OCI-LY1 (cell line): ENCODE measurements at regions not wholly inside any gene's neighbourhood (a gene's known extent, or its start where the extent isn't known, plus 50 kb on each side); places are given as distances from the start of the nearest gene placed in this dataset.

Source experiments
- H2AFZ ChIP-seq: fragments of 200-600 bp; sonication (generic), shearing (Covaris generic); 2 replicates; pipeline ENCODE4 v1.6.0; 2014; ENCODE audit warnings: antibody characterized with exemption, mild to moderate bottlenecking, low read length
- H3F3A ChIP-seq: fragments of 200-600 bp; sonication (generic), shearing (Covaris generic); 2 replicates; pipeline ENCODE4 v1.6.0; 2014; ENCODE audit warnings: mild to moderate bottlenecking, antibody characterized with exemption, low read length, moderate library complexity; ENCODE audit not compliant: insufficient read depth
- H3K27ac ChIP-seq: fragments of 200-600 bp; sonication (generic); 2 replicates; pipeline ENCODE4 v1.5.1; 2014; ENCODE audit warnings: low read length, mixed run types, mild to moderate bottlenecking, low read depth; ENCODE audit not compliant: poor library complexity, severe bottlenecking
- H3K27me3 ChIP-seq: fragments of 200-600 bp; sonication (generic); 2 replicates; pipeline ENCODE4 v1.6.0; 2014; ENCODE audit warnings: antibody characterized with exemption, mild to moderate bottlenecking, low read length, moderate library complexity; ENCODE audit not compliant: insufficient read depth
- H3K36me3 ChIP-seq: fragments of 200-600 bp; sonication (generic); 2 replicates; pipeline ENCODE4 v1.6.1; 2014; ENCODE audit warnings: mild to moderate bottlenecking, antibody characterized with exemption, low read length, moderate library complexity, mixed read lengths; ENCODE audit not compliant: insufficient read depth
- H3K4me1 ChIP-seq: fragments of 200-600 bp; sonication (generic); 2 replicates; pipeline ENCODE4 v1.5.1; 2014; ENCODE audit warnings: mild to moderate bottlenecking, low read length, moderate library complexity; ENCODE audit not compliant: insufficient read depth, severe bottlenecking
- H3K4me2 ChIP-seq: fragments of 200-600 bp; sonication (generic), shearing (Covaris generic); 2 replicates; pipeline ENCODE4 v1.6.1; 2014; ENCODE audit warnings: low read length
- H3K4me3 ChIP-seq: fragments of 200-600 bp; sonication (generic); 2 replicates; pipeline ENCODE4 v1.5.1; 2014; ENCODE audit warnings: low read length, low read depth, mild to moderate bottlenecking, mixed read lengths; ENCODE audit not compliant: poor library complexity, severe bottlenecking
- H3K79me2 ChIP-seq: fragments of 200-600 bp; shearing (Covaris generic); 2 replicates; pipeline ENCODE4 v1.6.1; 2016; ENCODE audit warnings: mixed run types, low read length, mixed read lengths; ENCODE audit not compliant: insufficient read depth
- H3K9ac ChIP-seq: fragments of 200-600 bp; sonication (generic), shearing (Covaris generic); 2 replicates; pipeline ENCODE4 v1.6.1; 2014; ENCODE audit warnings: mild to moderate bottlenecking, low read length, mixed read lengths
- H3K9me2 ChIP-seq: fragments of 200-600 bp; sonication (generic), shearing (Covaris generic); 2 replicates; pipeline ENCODE4 v1.6.1; 2014; ENCODE audit warnings: low read depth, mild to moderate bottlenecking, low read length, mixed read lengths
- H3K9me3 ChIP-seq: fragments of 200-600 bp; shearing (Covaris generic); 2 replicates; pipeline ENCODE4 v1.6.1; 2014; ENCODE audit warnings: low read length, mixed read lengths
- H4K20me1 ChIP-seq: fragments of 200-600 bp; sonication (generic), shearing (Covaris generic); 2 replicates; pipeline ENCODE4 v1.6.0; 2016; ENCODE audit warnings: mild to moderate bottlenecking, low read length; ENCODE audit not compliant: insufficient read depth
- CTCF ChIP-seq: fragments of 200-600 bp; sonication (generic), shearing (Covaris generic); IDR thresholded peaks from 2 replicates; pipeline ENCODE4 v1.5.1; 2017; ENCODE audit warnings: mild to moderate bottlenecking, antibody characterized with exemption, low read length, moderate library complexity, mixed read lengths
- EZH2 ChIP-seq: fragments of 200-600 bp; sonication (generic), shearing (Covaris generic); IDR thresholded peaks from 2 replicates; pipeline ENCODE4 v1.8.0; 2017; ENCODE audit warnings: borderline replicate concordance, mixed run types, mild to moderate bottlenecking, antibody characterized with exemption, low read length, moderate library complexity, mixed read lengths

- H3K9me3 ChIP-seq, result no peaks in the 10 kb centered on the region
- no peaks in the 10 kb centered on the region for H4K20me1 ChIP-seq
- H3K9ac ChIP-seq, result no peak overlapping the region
- H3K4me3 ChIP-seq, result no peak overlapping the region
- H3K27me3 ChIP-seq, result no peaks in the 10 kb centered on the region
- H3K36me3 ChIP-seq, result no peaks in the 10 kb centered on the region
- H3K4me2 ChIP-seq, result no peak overlapping the region
- TF ChIP-seq EZH2, result no peak
- no peak for TF ChIP-seq CTCF
- H3K9me2 ChIP-seq, result no peaks in the 10 kb centered on the region
- H3F3A ChIP-seq, result no peaks in the 10 kb centered on the region
- H3K4me1 ChIP-seq, result no peaks in the 10 kb centered on the region
- H3K27ac ChIP-seq, result no peak overlapping the region
- H3K79me2 ChIP-seq, result no peaks in the 10 kb centered on the region
- no peak overlapping the region for H2AFZ ChIP-seq
These were observed 84.9 kb upstream of the OTX2 start for GRCh38 chr14:56895154-56895553.

- no peak overlapping the region for H3K27ac ChIP-seq
- H4K20me1 ChIP-seq, result no peaks in the 10 kb centered on the region
- H3K9me2 ChIP-seq, result no peaks in the 10 kb centered on the region
- H3K36me3 ChIP-seq, result no peaks in the 10 kb centered on the region
- H3K9ac ChIP-seq, result no peak overlapping the region
- H3K9me3 ChIP-seq, result no peaks in the 10 kb centered on the region
- H3K4me3 ChIP-seq, result no peak overlapping the region
- H3K79me2 ChIP-seq, result no peaks in the 10 kb centered on the region
- no peaks in the 10 kb centered on the region for H3K4me1 ChIP-seq
- H3K4me2 ChIP-seq, result no peak overlapping the region
- no peaks in the 10 kb centered on the region for H3F3A ChIP-seq
- H2AFZ ChIP-seq, result no peak overlapping the region
- TF ChIP-seq CTCF (no peak), EZH2 (no peak)
- H3K27me3 ChIP-seq, result no peaks in the 10 kb centered on the region
These were observed 84.3 kb upstream of the OTX2 start for GRCh38 chr14:56894591-56894991.

- Histone ChIP-seq H2AFZ (no peak overlapping the region), H4K20me1 (no peaks in the 10 kb centered on the region), H3K9me3 (no peaks in the 10 kb centered on the region), H3K79me2 (no peaks in the 10 kb centered on the region), H3K4me3 (no peak overlapping the region), H3K4me2 (no peak overlapping the region), H3K9ac (no peak overlapping the region), H3K36me3 (no peaks in the 10 kb centered on the region), H3K27me3 (no peaks in the 10 kb centered on the region), H3K9me2 (no peaks in the 10 kb centered on the region), H3K4me1 (no peaks in the 10 kb centered on the region), H3F3A (no peaks in the 10 kb centered on the region), H3K27ac (no peak overlapping the region)
- TF ChIP-seq CTCF (no peak), EZH2 (no peak)
These were observed 82.7 kb upstream of the OTX2 start for GRCh38 chr14:56892959-56893358.
